Lower leg skin (tissue), 3 donors: ENCODE measurements at regions not wholly inside any gene's neighbourhood (a gene's known extent, or its start where the extent isn't known, plus 50 kb on each side); places are given as distances from the start of the nearest gene placed in this dataset.

Source experiments
- CTCF ChIP-seq, 3 donors: fragments of 450-650 bp; IDR thresholded peaks; one replicate each; pipeline ENCODE4 v1.5.1; 2016; ENCODE audit warnings: antibody characterized with exemption in 3 of 3, mild to moderate bottlenecking in 3 of 3, moderate library complexity in 2 of 3
- POLR2A ChIP-seq, 2 donors: fragments of 450-650 bp; IDR thresholded peaks; one replicate each; pipeline ENCODE4 v1.6.1; 2016 to 2017; ENCODE audit warnings: antibody characterized with exemption in 2 of 2, mild to moderate bottlenecking in 1 of 2, moderate library complexity in 1 of 2

GRCh38 chr4:15291122-15291521 lies 136.7 kb upstream of the C1QTNF7 start:
- TF ChIP-seq CTCF (IDR thresholded peaks at IDR 0.05) = no peak
- no peak for TF ChIP-seq POLR2A (IDR thresholded peaks at IDR 0.05)
